ENCODE measurements at regions not wholly inside any gene's neighbourhood (a gene's known extent, or its start where the extent isn't known, plus 50 kb on each side); places are given as distances from the start of the nearest gene placed in this dataset.
"Not testable (repeated sequence)": the region's sequence is repeated elsewhere in the genome, so short reads cannot be mapped to it uniquely, and the experiment has no call there.

- DNase-seq (ENCODE audit: low read depth) = no peak
These were observed 1062.8 kb downstream of the UQCRFS1 start for GRCh38 chr19:28150129-28150528.

- no peak for DNase-seq (ENCODE audit: low read depth)
These were observed 1064.4 kb downstream of the UQCRFS1 start for GRCh38 chr19:28148554-28148953.

- DNase-seq (ENCODE audit: low read depth) = no peak
These were observed 1070.7 kb downstream of the UQCRFS1 start for GRCh38 chr19:28142258-28142657.

- no peak for DNase-seq (ENCODE audit: low read depth)
These were observed 1072.8 kb downstream of the UQCRFS1 start for GRCh38 chr19:28140201-28140600.

- no peak for DNase-seq (ENCODE audit: low read depth)
These were observed 1075.2 kb downstream of the UQCRFS1 start for GRCh38 chr19:28137772-28138171.

GRCh38 chr19:28136796-28137195 is 1076.2 kb downstream of the UQCRFS1 start:
- no peak for DNase-seq (ENCODE audit: low read depth)

- DNase-seq (ENCODE audit: low read depth) = no peak
These were observed 1077.1 kb downstream of the UQCRFS1 start for GRCh38 chr19:28135825-28136224.

GRCh38 chr19:28134311-28134710 is 1078.6 kb downstream of the UQCRFS1 start:
- no peak for DNase-seq (ENCODE audit: low read depth)

GRCh38 chr19:28130881-28131280 is 1082.1 kb downstream of the UQCRFS1 start:
- DNase-seq (ENCODE audit: low read depth) = not testable (repeated sequence)

- DNase-seq (ENCODE audit: low read depth) = no peak
These were observed 1082.9 kb downstream of the UQCRFS1 start for GRCh38 chr19:28130066-28130511.

- DNase-seq (ENCODE audit: low read depth) = no peak
These were observed 1084.6 kb downstream of the UQCRFS1 start for GRCh38 chr19:28128341-28128740.

GRCh38 chr19:28126135-28126898 is 1086.6 kb downstream of the UQCRFS1 start:
- no peak for DNase-seq (ENCODE audit: low read depth)

GRCh38 chr19:28122734-28123133 is 1090.2 kb downstream of the UQCRFS1 start:
- no peak for DNase-seq (ENCODE audit: low read depth)

- no peak for DNase-seq (ENCODE audit: low read depth)
These were observed 1094.7 kb downstream of the UQCRFS1 start for GRCh38 chr19:28118235-28118634.

GRCh38 chr19:28117143-28117542 is 1095.8 kb downstream of the UQCRFS1 start:
- DNase-seq (ENCODE audit: low read depth) = no peak

- DNase-seq (ENCODE audit: low read depth) = not testable (repeated sequence)
These were observed 1096.6 kb downstream of the UQCRFS1 start for GRCh38 chr19:28116379-28116778.

- no peak for DNase-seq (ENCODE audit: low read depth)
These were observed 1109.0 kb downstream of the UQCRFS1 start for GRCh38 chr19:28103921-28104320.

GRCh38 chr19:28084659-28085157 is 1128.2 kb downstream of the UQCRFS1 start:
- DNase-seq (ENCODE audit: low read depth) = not testable (repeated sequence)

- DNase-seq (ENCODE audit: low read depth) = no peak
These were observed 1136.3 kb downstream of the UQCRFS1 start for GRCh38 chr19:28076628-28077027.

- DNase-seq (ENCODE audit: low read depth) = no peak
These were observed 1137.7 kb downstream of the UQCRFS1 start for GRCh38 chr19:28075229-28075628.

- DNase-seq (ENCODE audit: low read depth) = no peak
These were observed 1138.2 kb downstream of the UQCRFS1 start for GRCh38 chr19:28074773-28075172.

- no peak for DNase-seq (ENCODE audit: low read depth)
These were observed 1145.1 kb downstream of the UQCRFS1 start for GRCh38 chr19:28067882-28068281.

- no peak for DNase-seq (ENCODE audit: low read depth)
These were observed 1146.0 kb downstream of the UQCRFS1 start for GRCh38 chr19:28066988-28067387.

- no peak for DNase-seq (ENCODE audit: low read depth)
These were observed 1146.8 kb downstream of the UQCRFS1 start for GRCh38 chr19:28066161-28066560.
